Amniotic stem cell (primary cell): ENCODE measurements at regions not wholly inside any gene's neighbourhood (a gene's known extent, or its start where the extent isn't known, plus 50 kb on each side); places are given as distances from the start of the nearest gene placed in this dataset.

ENCODE experiments used
- DNase-seq: peaks from one replicate; lab custom pipeline; 2025; lab: John Stamatoyannopoulos, UW

DNA sequence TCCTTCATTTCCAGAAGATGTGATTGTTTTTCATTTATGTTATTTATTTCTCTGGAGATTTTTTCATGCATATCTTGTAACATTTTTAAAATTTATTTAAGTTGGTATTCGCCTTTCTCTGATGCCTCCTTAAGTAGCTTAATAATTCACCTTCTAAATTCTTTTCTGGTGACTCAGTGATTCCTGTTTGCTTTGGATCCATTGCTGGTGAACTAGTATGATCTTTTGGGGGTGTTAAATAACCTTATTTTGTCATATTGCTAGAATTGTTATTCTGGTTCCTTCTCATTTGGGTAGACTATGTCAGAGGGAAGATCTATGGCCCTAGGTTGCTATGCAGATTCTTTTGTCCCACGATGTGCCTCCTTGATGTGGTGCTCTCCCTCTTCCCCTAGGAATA lies 1347.2 kb upstream of the B3GALT2 start:
- DNase-seq: no peak

DNA sequence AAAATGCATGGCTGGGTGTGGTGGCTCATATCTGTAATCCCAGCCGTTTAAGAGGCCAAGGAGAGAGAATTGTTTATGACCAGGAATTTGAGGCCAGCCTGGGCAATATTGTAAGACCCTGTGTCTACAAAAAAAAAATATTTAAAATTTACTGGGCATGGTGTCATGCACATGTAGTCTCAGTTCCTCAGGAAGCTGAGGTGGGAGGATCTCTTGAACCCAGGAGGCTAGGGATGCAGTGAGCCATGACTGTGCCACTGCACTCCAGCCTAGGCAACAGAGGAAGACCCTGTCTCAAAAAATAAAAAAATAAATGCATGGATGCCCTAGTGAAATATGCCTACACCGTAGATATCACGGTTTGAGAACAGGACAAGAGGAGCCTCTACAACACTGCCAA lies 1331.2 kb upstream of the B3GALT2 start:
- DNase-seq: no peak

DNA sequence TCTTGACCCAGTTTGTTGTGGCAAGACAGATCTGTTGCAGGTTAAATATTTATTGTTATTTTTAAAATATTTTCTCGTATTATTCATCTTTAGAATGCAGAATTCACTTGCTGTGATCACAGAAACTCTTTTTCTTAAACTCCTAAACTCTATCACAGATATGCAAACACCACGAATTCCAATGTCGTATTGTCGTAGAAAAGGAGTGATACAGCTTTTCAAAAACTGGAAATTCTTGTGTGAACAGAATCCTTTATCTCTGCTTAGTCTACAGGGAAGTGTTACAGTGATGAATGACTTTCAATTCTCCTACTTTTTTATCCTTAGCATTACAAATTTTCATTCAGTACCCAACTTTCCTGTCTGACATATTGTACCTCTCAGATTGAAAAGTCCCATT lies 1329.5 kb upstream of the B3GALT2 start:
- DNase-seq: no peak

DNA sequence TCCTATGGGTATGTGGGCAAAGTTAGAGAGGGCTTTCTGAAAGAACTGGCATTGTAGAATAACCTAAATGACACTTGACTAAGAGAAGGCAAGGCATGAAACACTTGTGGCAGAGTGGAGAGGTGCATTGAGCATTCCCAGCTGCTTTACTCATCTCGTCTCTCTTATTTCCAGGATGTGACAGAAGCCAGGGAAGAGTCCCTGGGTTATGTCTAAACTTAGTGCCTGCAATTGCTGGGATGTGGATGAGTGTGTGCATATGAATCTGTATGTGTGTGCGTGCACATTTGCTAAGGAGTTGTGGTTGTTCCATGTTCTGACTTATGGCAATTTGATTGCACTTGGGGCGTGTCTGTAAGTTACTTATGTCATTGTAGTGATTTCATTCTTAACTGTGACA lies 1326.5 kb upstream of the B3GALT2 start:
- no peak for DNase-seq

DNA sequence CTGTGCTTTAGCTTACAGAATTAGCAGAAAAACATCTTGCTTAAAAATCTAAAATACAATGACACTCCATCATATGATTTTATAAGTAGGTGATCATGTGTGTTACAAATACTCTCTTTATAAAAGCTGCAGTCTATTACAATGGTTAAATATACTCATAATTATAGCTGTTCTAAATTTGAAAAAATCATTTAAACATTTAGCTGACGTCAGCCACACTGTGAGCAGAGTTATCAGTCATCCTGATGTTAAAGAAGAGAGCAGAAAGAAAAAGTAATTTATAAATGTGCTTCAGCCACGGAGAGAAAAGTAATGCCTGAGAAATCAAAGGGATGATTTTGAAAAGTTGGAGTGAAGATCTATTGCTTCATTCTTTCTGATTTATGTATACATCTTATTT lies 1325.9 kb upstream of the B3GALT2 start:
- no peak for DNase-seq

DNA sequence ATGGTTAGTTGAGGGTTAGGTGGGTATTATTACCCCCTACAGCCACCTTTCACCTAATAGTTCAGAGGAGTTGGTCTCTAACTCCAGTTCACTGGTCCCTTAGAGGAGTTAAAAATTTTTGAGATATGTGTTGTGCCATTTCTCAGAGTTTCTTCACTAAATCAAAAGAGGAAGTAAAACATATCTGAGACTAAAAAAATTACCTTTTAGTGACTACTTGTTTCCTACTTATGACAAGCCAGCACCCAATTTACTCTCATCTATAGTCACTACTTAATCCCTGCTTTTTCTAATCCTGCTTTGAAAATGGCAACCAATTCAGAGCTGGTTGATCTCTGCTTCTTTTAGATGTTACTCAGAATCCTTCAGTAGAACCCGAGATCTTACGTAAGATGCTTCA lies 1316.8 kb upstream of the B3GALT2 start:
- no peak for DNase-seq

- DNase-seq: no peak
Observed at GRCh38 chr1:194495434-194495833, 1309.0 kb upstream of the B3GALT2 start.

DNA sequence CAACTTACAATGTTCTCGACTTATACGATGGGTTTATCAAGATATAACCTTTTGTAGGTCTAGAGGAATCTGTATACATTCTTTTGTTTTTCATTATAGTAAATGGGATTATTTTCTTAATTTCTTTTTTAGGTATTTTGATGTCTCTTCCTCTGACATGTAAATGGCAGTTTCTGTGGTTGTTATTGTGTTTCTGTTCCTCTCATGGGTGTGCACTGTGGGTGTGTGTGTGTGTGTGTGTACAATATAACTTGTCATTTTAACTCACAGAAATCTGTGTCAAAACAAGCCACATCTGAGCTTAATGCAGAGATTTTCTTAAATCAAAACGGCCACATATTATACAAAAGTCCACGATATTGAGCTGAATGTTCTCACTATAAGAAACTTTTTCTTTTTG lies 1300.8 kb upstream of the B3GALT2 start:
- DNase-seq: no peak

GRCh38 chr1:194485432-194485831 lies 1299.0 kb upstream of the B3GALT2 start:
- DNase-seq: no peak

GRCh38 chr1:194478731-194479130 lies 1292.3 kb upstream of the B3GALT2 start:
- no peak for DNase-seq

DNA sequence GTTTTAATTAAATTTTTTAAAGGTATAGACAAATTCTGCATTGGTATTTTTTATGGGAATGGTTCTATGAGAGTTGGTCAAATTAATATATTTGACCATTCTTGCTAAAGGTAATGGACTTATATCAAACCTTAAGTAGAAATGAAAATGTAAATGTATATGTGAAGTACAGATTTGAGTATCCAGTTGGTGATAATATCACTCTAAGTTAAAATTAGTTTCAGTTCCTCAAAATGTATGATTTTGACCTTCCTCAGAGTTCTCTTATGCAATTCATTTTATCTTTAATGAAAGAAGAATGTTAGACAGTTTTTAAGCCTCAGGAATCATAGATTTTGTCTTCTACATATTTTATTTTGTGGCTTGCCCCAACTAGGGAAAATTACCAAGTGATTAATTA lies 1291.5 kb upstream of the B3GALT2 start:
- DNase-seq: no peak

DNA sequence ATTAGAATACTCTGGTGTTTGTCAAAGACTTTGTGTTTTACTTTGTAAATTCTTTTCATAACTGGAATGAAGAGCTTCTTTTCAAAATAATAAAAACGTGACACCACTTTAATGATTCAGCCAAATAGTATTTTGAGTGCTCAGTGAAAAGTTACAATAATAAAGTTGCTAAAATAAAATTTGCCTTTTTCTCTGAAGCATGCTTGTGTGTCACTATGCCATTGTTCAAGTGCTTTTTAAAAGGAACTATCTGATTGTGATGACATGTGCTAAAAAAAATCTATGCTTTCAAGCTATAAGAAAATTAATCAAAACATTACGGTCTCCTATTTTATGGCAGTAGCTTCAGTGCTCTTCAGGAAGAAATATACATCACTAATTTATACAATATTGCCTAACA lies 1290.5 kb upstream of the B3GALT2 start:
- no peak for DNase-seq

DNA sequence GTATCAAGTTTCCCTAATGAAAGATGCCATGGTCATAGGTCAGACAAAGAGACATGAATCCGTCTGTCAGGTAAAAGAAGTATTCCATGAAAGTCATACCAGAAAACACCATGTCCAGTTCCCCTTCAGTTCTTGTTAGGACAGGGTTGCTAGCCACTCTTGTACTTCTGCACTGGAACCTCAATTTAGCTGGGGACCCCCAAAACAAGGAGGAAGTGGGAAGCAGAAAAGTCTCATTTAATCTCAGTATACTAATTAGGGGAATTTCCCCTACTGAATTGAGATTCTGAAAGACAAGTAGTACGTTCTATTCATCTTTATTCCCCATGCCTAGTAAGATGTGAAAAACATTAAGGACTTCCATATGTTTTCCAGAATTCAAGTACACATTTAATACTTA lies 1289.9 kb upstream of the B3GALT2 start:
- DNase-seq: no peak

DNA sequence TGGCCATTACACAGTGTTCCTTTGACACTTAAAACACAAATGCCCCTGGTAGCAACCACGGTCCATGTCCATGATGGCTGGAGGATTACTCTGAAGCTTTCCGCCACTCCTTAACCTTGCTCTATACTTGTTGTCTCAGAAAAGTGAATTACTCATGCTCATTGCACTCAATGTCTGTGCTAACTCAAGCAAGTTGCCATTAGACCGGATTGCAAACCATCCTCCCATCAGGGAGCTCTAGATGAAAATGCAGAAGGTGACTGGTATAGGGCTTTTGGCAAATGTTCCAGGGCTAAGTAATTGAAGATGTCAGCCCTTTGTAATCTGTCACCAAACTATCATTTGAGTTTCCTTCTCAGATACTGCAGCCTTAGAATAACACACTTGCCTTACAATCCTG lies 1288.3 kb upstream of the B3GALT2 start:
- no peak for DNase-seq

- no peak for DNase-seq
Observed at GRCh38 chr1:194473766-194474165, 1287.4 kb upstream of the B3GALT2 start.

GRCh38 chr1:194469282-194469681 lies 1282.9 kb upstream of the B3GALT2 start:
- no peak for DNase-seq

GRCh38 chr1:194466706-194467105 lies 1280.3 kb upstream of the B3GALT2 start:
- no peak for DNase-seq

DNA sequence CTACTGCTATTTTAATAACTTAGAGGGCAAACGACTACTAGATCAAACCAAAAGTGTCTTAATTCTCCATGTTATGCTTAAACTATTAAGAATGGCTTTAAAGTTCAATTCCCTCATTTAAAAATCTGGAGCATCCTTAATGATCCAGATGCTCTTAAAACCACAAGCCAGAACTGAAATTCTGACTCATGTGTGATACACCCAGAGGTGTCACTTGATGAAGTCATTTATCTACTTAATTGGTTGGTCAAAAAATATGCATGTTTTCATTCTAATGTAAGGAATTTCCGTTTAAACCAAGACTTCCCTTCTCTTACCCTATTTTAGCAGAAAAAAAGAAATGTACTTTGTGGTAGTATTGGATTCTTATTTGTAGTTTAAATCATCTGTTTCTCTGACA lies 1261.2 kb upstream of the B3GALT2 start:
- DNase-seq: no peak

DNA sequence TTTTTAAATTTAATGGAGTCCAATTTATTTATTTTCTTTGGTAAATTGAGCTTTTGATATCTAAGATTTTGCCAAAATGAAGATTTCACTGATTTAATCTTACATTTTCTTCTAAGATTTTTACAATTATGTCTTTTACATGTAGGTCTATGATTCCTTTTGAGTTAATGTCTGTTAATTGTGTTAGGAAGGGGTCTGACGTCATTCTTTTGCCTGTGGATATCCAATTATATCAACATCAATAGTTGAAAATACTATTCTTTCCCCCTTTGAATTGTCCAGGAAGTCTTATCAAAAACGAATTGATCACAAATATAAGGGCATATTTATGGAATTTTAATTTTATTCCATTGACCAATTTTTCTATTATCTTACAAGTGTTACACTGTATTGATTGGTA lies 1258.8 kb upstream of the B3GALT2 start:
- no peak for DNase-seq

- DNase-seq: no peak
Observed at GRCh38 chr1:194442901-194443575, 1256.6 kb upstream of the B3GALT2 start.

DNA sequence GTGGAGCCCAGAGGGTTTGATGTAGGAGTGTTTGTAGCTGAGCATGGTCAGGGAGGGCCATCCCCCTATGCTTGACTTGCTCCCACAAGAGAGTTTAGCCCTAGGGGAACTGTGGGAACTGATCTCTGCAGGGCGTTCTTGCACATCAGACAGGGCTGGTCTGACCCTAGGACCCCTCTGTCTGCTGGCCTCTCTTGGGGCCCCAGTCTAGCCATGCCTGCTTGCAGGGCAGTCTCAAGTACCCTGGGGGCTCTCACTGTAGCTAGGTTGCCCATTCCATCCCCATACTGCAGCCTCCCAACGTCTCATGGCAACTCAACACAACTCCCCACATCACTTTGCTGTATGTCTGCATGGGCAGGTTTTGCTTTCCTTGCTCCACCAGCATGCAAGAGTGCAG lies 1250.7 kb upstream of the B3GALT2 start:
- no peak for DNase-seq

DNA sequence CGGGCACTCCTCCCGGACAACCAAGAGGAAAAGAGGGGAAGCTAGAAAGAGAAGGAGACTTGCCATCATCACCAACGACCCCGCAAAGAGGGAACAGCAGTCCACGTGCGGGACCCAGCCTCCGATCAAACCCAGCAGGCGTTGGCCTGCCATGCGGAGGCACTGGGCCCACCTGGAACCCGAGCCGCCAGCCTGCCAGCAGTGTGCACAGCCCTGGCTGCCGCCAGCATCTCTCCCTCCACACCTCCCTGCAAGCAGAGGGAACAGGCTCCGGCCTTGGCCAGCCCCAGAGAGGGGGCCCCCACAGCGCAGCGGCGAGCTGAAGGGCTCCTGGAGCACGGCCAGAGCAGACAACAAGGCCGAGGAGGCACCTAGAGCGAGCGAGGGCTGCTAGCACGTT lies 1244.7 kb upstream of the B3GALT2 start:
- DNase-seq: no peak

DNA sequence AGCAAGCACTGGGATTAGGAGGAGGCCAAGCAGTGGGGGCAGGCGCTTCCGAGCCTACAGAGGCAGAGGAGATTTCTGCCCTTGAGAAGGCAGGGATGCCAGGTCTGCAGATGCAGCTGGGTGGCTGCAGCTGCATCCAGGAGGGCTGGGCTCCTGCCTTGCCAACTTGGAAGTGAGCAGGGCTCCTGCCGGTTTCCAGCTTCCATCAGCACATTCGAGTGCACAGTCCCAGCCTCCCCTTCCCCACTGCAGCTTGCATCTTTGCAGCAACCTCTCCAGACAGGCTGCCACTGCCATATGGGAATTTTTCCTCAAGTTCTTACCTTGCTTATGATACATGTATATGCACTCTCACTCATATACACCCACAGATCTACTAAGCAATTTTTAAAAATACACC lies 1234.3 kb upstream of the B3GALT2 start:
- DNase-seq: no peak

GRCh38 chr1:194419721-194420120 lies 1233.3 kb upstream of the B3GALT2 start:
- DNase-seq: no peak

- no peak for DNase-seq
Observed at GRCh38 chr1:194410756-194411155, 1224.3 kb upstream of the B3GALT2 start.
